Body of pancreas (tissue), 4 donors: ENCODE measurements at regions not wholly inside any gene's neighbourhood (a gene's known extent, or its start where the extent isn't known, plus 50 kb on each side); places are given as distances from the start of the nearest gene placed in this dataset.

Source experiments
- CTCF ChIP-seq, 7 experiments: fragments of 450-650 bp in 4 of 7; fragments of 200-600 bp in 3 of 7; sonication (generic) in 3 of 7; IDR thresholded peaks; one replicate each; pipeline ENCODE4 v1.5.1; 2016 to 2019; ENCODE audit warnings: antibody characterized with exemption in 7 of 7
- POLR2A ChIP-seq, 3 donors: fragments of 450-650 bp; IDR thresholded peaks; one replicate each; pipeline ENCODE4 v1.6.1; 2016; ENCODE audit warnings: antibody characterized with exemption in 3 of 3, mild to moderate bottlenecking in 2 of 3

DNA sequence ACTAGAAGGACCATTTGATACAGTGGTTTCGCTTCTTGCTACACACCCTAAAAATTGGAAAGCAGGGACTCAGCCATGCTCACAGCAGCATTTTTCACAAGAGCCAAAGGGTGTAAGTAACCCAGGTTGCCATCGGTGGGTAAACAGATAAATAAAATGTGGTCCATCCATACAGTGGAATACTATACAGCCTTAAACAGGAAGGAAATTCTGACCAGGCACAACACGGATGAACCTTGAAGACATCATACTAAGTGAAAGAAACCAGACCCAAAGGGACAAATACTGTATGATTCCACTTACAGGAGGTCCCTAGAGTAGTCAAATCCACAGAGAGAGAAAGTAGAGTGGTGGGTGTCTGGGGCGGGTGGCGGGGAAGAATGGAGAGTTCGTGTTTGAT lies 220.9 kb downstream of the PHETA1 start:
- no peak for TF ChIP-seq CTCF (IDR thresholded peaks at IDR 0.05)
- TF ChIP-seq POLR2A (IDR thresholded peaks at IDR 0.05): no peak
